GM06990 (cell line): ENCODE measurements at regions not wholly inside any gene's neighbourhood (a gene's known extent, or its start where the extent isn't known, plus 50 kb on each side); places are given as distances from the start of the nearest gene placed in this dataset.
A peak's percentile ranks its signal among the peaks of the same experiment; 100 is the strongest.

Source experiments
- DNase-seq: peaks from one replicate; pipeline ENCODE4 v3.0.0-alpha.2; 2011; ENCODE audit not compliant: insufficient read length; ENCODE audit errors: extremely low read depth
- H3K27me3 ChIP-seq: replicated peaks from 2 replicates; pipeline ENCODE4 v1.6.0; 2011; ENCODE audit warnings: low read length; ENCODE audit not compliant: control insufficient read depth, insufficient read depth
- H3K36me3 ChIP-seq: 2 replicates; pipeline ENCODE4 v1.5.1; 2011; ENCODE audit warnings: low read length; ENCODE audit not compliant: control insufficient read depth, insufficient read depth
- H3K4me3 ChIP-seq: replicated peaks from 2 replicates; pipeline ENCODE4 v1.5.1; 2011; ENCODE audit warnings: low read depth, mild to moderate bottlenecking, control low read depth, low read length
- TF ChIP-seq, protein P1 (sequence below): IDR thresholded peaks from 2 replicates; pipeline ENCODE4 v1.5.1; 2011; ENCODE audit warnings: low read length, control low read depth, mild to moderate bottlenecking, inconsistent platforms; ENCODE audit not compliant: insufficient read depth, poor library complexity, severe bottlenecking

DNA sequence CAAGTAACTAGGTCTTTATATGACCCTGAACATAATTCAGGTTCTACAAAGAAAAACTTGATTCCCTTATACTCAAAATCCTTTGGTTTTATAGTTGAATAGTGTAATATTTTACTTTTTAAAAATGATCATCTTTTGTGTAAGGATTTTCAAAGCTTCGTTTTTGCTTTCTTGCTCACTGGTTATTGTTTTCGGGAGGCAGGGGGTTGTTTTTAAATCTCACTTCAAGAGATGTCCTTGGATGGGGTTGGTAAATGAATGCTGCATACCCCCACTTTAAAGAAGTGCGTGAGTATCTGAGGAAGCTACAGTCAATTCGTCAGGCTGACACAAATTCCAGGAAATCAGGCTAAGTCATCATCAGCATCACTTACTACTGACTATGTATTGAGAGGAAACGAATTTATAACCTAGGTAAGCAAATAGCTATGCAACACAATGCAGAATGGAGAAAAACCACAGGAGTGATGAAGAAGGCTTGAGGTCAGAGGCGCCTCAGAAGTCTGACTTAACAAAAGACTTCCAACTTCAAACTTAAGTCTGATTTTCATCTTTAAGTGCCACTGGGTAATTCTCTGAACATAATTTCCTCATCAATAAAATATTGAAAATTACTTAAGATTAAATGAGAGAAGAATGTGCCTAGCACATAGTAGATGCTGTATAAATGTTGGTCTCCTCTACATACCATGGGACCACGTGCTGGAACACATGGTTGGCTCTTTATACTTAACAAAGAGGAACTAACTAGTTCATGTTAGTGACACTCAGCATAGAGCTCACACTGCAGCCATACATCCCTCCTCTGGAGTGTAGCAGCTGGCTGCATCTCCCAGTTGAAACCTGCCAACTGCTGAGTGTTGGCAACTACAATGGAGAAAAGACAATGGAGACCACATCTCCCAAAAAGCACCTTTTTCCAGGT lies 106.0 kb upstream of the KIF2A start:
- H3K4me3 ChIP-seq, result no peak overlapping the region
- TF ChIP-seq, protein P1, sequence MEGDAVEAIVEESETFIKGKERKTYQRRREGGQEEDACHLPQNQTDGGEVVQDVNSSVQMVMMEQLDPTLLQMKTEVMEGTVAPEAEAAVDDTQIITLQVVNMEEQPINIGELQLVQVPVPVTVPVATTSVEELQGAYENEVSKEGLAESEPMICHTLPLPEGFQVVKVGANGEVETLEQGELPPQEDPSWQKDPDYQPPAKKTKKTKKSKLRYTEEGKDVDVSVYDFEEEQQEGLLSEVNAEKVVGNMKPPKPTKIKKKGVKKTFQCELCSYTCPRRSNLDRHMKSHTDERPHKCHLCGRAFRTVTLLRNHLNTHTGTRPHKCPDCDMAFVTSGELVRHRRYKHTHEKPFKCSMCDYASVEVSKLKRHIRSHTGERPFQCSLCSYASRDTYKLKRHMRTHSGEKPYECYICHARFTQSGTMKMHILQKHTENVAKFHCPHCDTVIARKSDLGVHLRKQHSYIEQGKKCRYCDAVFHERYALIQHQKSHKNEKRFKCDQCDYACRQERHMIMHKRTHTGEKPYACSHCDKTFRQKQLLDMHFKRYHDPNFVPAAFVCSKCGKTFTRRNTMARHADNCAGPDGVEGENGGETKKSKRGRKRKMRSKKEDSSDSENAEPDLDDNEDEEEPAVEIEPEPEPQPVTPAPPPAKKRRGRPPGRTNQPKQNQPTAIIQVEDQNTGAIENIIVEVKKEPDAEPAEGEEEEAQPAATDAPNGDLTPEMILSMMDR, result no peak
- H3K27me3 ChIP-seq, result no peaks in the 10 kb centered on the region
- H3K36me3 ChIP-seq, result no peaks in the 10 kb centered on the region
- DNase-seq, result no peak

DNA sequence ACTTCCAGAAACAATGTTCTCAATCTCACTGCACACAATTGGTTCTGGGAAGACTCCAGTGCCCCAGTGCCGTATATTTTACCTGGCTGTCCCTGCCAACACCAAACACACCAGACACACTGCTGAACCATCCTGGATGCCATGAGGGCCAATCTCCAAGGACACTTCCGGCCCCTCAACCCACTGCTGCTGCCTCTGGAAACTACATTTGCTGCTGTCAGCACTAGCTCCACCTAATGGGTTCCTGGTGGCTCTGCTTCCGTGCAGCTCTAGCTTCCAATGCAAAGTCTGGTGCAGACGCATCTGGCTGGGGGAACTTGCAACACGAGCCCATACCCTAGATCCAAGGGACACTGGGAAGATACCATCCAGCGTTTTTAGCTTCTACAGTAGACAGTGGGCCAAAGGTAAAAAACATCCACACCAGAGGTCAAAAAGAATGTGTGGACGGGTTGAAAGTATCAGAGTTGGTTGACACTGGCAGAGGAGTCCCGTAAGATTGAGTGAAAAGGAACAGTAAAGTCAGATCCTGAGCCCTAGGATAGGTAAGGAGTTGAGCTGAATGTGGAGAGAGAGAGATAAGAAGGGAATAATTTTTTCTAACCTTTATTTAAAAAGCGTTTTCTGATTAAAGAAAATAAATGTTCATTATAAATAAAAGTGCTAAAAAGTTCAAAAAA lies 99.7 kb upstream of the KIF2A start:
- Histone ChIP-seq H3K4me3 (no peak overlapping the region), H3K27me3 (no peaks in the 10 kb centered on the region), H3K36me3 (no peaks in the 10 kb centered on the region)
- TF ChIP-seq, protein P1, result peak; percentile 37
- no peak for DNase-seq

DNA sequence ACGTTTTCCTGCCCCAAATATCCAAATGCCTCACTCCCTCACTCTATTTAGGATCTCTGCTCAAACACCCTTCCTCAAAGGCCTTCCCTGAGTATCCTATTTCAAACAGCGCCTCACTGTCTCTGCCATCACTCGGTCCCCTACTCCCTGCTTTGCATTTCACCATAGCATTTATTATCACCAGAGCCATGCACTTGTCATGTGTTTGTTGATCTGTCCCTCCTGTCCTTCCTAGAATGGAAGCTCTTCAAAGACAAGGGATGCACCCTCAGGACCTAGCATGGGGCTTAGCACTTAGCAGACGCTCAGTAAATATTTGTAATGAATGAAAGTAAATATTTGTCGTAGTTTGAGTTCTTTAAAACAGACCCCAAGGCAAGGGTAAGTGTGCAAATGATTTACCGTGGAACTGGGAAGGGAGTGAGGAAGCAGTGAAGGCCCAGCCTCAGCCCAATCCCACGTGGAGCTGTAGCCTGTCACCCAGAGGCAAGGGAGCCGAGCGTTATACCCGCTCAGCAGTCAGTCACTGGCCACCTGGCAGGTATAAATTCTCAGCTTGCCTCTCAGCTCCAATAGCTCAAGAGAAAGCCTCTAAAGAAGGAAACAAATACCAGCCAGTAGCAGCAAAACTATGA lies 97.7 kb upstream of the KIF2A start:
- no peaks in the 10 kb centered on the region for H3K27me3 ChIP-seq
- DNase-seq, result no peak
- no peak overlapping the region for H3K4me3 ChIP-seq
- TF ChIP-seq, protein P1, result no peak
- H3K36me3 ChIP-seq, result no peaks in the 10 kb centered on the region

DNA sequence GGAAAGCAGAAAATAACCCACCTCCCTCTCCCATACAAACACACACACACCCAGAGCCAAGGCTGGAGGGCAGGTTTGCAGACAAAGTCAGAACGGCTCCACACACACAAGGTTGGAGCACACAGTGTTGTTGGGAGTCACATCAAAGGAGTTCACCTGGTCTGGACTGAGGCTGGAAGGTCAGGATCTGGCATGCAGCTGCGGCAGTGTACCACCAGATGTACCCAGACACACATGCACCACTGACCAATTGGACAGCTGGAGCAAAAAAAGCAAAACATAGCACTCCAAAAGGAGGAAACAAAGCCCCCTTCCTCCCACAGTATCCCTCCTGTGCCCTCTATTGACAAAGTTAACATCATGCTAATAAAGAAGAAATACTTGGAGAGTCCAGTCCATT lies 94.6 kb upstream of the KIF2A start:
- H3K36me3 ChIP-seq, result no peaks in the 10 kb centered on the region
- no peaks in the 10 kb centered on the region; the same call in 1 of the 2 replicates for H3K27me3 ChIP-seq
- H3K4me3 ChIP-seq, result no peak overlapping the region
- DNase-seq, result no peak
- TF ChIP-seq, protein P1, result no peak

DNA sequence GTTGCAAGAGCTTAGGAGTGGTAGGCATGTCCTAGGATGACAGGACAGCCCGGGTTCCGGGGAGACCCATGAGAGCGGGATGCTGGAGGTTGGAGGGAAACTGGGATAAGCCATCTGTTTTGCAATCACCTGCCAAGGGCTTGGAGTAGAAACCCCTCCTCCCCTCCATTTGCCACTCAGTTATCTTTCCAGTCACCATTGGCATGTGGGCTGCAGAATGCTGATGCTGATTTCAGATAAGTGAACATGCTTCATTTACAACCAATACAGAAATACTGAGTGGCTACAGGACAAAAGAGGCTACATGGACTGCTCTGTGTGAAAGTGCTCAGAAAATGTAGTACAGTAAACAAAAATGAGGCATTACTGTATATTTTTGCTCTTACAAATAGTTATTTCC lies 93.4 kb upstream of the KIF2A start:
- H3K36me3 ChIP-seq, result no peaks in the 10 kb centered on the region
- no peak overlapping the region for H3K4me3 ChIP-seq
- TF ChIP-seq, protein P1, result no peak
- DNase-seq, result no peak
- H3K27me3 ChIP-seq, result no peaks in the 10 kb centered on the region; the same call in 1 of the 2 replicates
